Stimulated activated CD8-positive, alpha-beta memory T cell treated with anti-CD3 and anti-CD28 coated beads, Interleukin-4, amount 100 ng/mL, for 4 hours (primary cell): ENCODE measurements at regions not wholly inside any gene's neighbourhood (a gene's known extent, or its start where the extent isn't known, plus 50 kb on each side); places are given as distances from the start of the nearest gene placed in this dataset.

Experiments used
- DNase-seq, 2 donors: peaks; one replicate each; pipeline ENCODE4 v3.0.0-alpha.2; 2020; ENCODE audit warnings: low read depth in 2 of 2, low spot score in 1 of 2

- no peak for DNase-seq
These were observed 1691.8 kb upstream of the SLC39A10 start for GRCh38 chr2:193965263-193965662.

GRCh38 chr2:193963472-193964119, 1693.4 kb upstream of the SLC39A10 start:
- DNase-seq = no peak

GRCh38 chr2:193946806-193947205, 1710.2 kb upstream of the SLC39A10 start:
- no peak for DNase-seq

GRCh38 chr2:193943406-193943960, 1713.5 kb upstream of the SLC39A10 start:
- no peak for DNase-seq

GRCh38 chr2:193935114-193935513, 1721.9 kb upstream of the SLC39A10 start:
- no peak for DNase-seq

GRCh38 chr2:193929131-193929530, 1727.9 kb upstream of the SLC39A10 start:
- no peak for DNase-seq

GRCh38 chr2:193907561-193907960, 1712.8 kb upstream of the TMEFF2 start:
- no peak for DNase-seq

GRCh38 chr2:193900292-193900691, 1705.6 kb upstream of the TMEFF2 start:
- no peak for DNase-seq

- DNase-seq = no peak
These were observed 1700.5 kb upstream of the TMEFF2 start for GRCh38 chr2:193895226-193895625.

GRCh38 chr2:193894081-193894480, 1699.3 kb upstream of the TMEFF2 start:
- DNase-seq = no peak

GRCh38 chr2:193891023-193891422, 1696.3 kb upstream of the TMEFF2 start:
- no peak for DNase-seq

- DNase-seq = no peak
These were observed 1690.7 kb upstream of the TMEFF2 start for GRCh38 chr2:193885419-193885818.

GRCh38 chr2:193883820-193884219, 1689.1 kb upstream of the TMEFF2 start:
- DNase-seq = no peak

- no peak for DNase-seq
These were observed 1682.2 kb upstream of the TMEFF2 start for GRCh38 chr2:193876980-193877379.

GRCh38 chr2:193869564-193869963, 1674.8 kb upstream of the TMEFF2 start:
- no peak for DNase-seq

- DNase-seq = no peak
These were observed 1674.1 kb upstream of the TMEFF2 start for GRCh38 chr2:193868833-193869232.

- no peak for DNase-seq
These were observed 1673.4 kb upstream of the TMEFF2 start for GRCh38 chr2:193868132-193868531.

GRCh38 chr2:193867454-193867853, 1672.7 kb upstream of the TMEFF2 start:
- DNase-seq = no peak

- no peak for DNase-seq
These were observed 1666.8 kb upstream of the TMEFF2 start for GRCh38 chr2:193861557-193861956.

- DNase-seq = no peak
These were observed 1653.3 kb upstream of the TMEFF2 start for GRCh38 chr2:193847991-193848390.

GRCh38 chr2:193847130-193847529, 1652.4 kb upstream of the TMEFF2 start:
- DNase-seq = no peak

- no peak for DNase-seq
These were observed 1650.9 kb upstream of the TMEFF2 start for GRCh38 chr2:193845604-193846003.

- no peak for DNase-seq
These were observed 1648.9 kb upstream of the TMEFF2 start for GRCh38 chr2:193843675-193844074.
